ENCODE measurements at regions not wholly inside any gene's neighbourhood (a gene's known extent, or its start where the extent isn't known, plus 50 kb on each side); places are given as distances from the start of the nearest gene placed in this dataset.

DNA sequence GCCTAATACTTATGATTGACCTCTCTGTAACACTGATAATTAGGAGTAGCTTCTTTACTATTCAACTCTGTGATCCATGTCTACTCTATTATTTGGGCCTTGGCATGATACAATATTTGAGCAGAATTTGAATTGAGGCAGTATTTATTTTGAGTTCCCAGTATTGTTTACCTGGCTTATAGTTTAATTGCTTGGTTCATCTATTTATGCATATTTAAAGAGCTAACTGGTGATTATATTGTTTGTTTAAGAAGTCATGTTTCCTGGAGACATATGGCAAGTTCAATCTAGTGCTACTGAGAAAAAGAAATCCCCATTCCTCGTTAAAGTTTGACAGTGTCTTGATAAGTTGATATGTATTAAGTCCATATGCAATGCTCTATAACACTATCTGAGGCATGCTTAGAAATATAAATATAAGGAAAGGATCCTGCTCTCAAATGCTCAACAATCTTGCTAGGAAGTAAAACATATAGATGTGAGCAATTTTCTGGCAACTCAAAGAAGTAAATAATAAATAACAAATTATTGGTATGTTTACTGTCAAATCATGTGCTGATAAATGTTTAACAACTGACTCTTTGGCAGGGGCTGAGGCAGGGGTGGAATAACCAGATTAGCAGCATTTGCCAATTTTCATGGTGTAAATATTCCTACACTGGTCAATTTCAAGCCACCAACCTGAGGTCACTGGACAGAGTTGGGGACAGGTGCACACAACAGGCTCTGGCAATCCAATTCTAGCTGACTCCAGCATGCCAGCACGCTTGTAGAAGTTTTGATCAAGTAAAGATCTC lies 430.2 kb upstream of the PIK3C3 start:
- Histone ChIP-seq H3K27ac (ENCODE audit: low read depth, low read length, poor library complexity, severe bottlenecking) (no peak overlapping the region), H3K4me3 (ENCODE audit: low read depth, low read length, poor library complexity, severe bottlenecking) (no peak overlapping the region), H3K9me3 (ENCODE audit: low read length) (no peaks in the 10 kb centered on the region), H4K20me1 (ENCODE audit: insufficient read depth, low read length) (no peaks in the 10 kb centered on the region), H3K4me2 (ENCODE audit: low read length) (no peak overlapping the region), H2AFZ (ENCODE audit: low read length) (no peak overlapping the region), H3K4me1 (ENCODE audit: insufficient read depth, low read length, poor library complexity, severe bottlenecking) (no peaks in the 10 kb centered on the region), H3K9me2 (ENCODE audit: insufficient read depth, low read length) (no peaks in the 10 kb centered on the region), H3K79me2 (ENCODE audit: insufficient read depth, low read depth, low read length) (no peaks in the 10 kb centered on the region), H3K36me3 (ENCODE audit: insufficient read depth, low read length) (no peaks in the 10 kb centered on the region)
- intact Hi-C loops (cut with micrococcal nuclease; ENCODE audit: unreplicated experiment) = no loop called here
- POLR2A ChIA-PET = no interaction called here
- no peak for TF ChIP-seq EZH2phosphoT487 (IDR thresholded peaks at IDR 0.05; ENCODE audit: borderline replicate concordance, low read depth, low read length)
- TF ChIP-seq, protein P1, sequence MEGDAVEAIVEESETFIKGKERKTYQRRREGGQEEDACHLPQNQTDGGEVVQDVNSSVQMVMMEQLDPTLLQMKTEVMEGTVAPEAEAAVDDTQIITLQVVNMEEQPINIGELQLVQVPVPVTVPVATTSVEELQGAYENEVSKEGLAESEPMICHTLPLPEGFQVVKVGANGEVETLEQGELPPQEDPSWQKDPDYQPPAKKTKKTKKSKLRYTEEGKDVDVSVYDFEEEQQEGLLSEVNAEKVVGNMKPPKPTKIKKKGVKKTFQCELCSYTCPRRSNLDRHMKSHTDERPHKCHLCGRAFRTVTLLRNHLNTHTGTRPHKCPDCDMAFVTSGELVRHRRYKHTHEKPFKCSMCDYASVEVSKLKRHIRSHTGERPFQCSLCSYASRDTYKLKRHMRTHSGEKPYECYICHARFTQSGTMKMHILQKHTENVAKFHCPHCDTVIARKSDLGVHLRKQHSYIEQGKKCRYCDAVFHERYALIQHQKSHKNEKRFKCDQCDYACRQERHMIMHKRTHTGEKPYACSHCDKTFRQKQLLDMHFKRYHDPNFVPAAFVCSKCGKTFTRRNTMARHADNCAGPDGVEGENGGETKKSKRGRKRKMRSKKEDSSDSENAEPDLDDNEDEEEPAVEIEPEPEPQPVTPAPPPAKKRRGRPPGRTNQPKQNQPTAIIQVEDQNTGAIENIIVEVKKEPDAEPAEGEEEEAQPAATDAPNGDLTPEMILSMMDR (conservative IDR thresholded peaks at IDR 0.05; ENCODE audit: low read length) = no peak
- BruUV-seq (replicated peaks) = no TSS peak
- DNase-seq (ENCODE audit: low spot score) = no peak
- CTCF ChIA-PET (ENCODE audit: unreplicated experiment) = no interaction called here

DNA sequence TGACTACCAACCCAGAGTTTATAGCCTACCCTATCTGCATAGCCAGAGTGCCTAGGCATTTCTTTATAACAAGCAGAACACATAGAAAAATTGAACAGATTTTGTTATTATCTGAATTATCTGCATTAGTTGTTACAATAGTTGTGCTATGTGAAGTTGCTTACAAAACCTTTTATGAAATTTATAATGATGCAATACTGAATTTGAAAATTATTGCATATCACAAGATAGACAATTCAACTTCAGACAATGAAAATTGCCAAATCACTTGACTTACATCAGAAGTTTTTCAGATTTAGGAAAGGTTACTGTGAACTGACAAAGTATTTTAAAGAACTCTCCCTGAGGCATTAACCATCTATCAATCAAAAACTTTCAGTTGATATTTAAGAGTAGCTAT lies 437.9 kb upstream of the PIK3C3 start:
- H4K20me1 ChIP-seq (ENCODE audit: insufficient read depth, low read length) = no peaks in the 10 kb centered on the region
- no peak for TF ChIP-seq EZH2phosphoT487 (IDR thresholded peaks at IDR 0.05; ENCODE audit: borderline replicate concordance, low read depth, low read length)
- TF ChIP-seq, protein P1 (conservative IDR thresholded peaks at IDR 0.05; ENCODE audit: low read length) = no peak
- H3K4me3 ChIP-seq (ENCODE audit: low read depth, low read length, poor library complexity, severe bottlenecking) = no peak overlapping the region
- H3K36me3 ChIP-seq (ENCODE audit: insufficient read depth, low read length) = no peaks in the 10 kb centered on the region
- no peak overlapping the region for H3K4me2 ChIP-seq (ENCODE audit: low read length)
- H3K4me1 ChIP-seq (ENCODE audit: insufficient read depth, low read length, poor library complexity, severe bottlenecking) = no peaks in the 10 kb centered on the region
- POLR2A ChIA-PET = no interaction called here
- no peaks in the 10 kb centered on the region for H3K9me3 ChIP-seq (ENCODE audit: low read length)
- H2AFZ ChIP-seq (ENCODE audit: low read length) = no peak overlapping the region
- CTCF ChIA-PET (ENCODE audit: unreplicated experiment) = no interaction called here
- H3K9me2 ChIP-seq (ENCODE audit: insufficient read depth, low read length) = no peaks in the 10 kb centered on the region
- no peak overlapping the region for H3K27ac ChIP-seq (ENCODE audit: low read depth, low read length, poor library complexity, severe bottlenecking)
- H3K79me2 ChIP-seq (ENCODE audit: insufficient read depth, low read depth, low read length) = no peaks in the 10 kb centered on the region
- intact Hi-C loops (cut with micrococcal nuclease; ENCODE audit: unreplicated experiment) = no loop called here
- no TSS peak for BruUV-seq (replicated peaks)
- DNase-seq (ENCODE audit: low spot score) = no peak

DNA sequence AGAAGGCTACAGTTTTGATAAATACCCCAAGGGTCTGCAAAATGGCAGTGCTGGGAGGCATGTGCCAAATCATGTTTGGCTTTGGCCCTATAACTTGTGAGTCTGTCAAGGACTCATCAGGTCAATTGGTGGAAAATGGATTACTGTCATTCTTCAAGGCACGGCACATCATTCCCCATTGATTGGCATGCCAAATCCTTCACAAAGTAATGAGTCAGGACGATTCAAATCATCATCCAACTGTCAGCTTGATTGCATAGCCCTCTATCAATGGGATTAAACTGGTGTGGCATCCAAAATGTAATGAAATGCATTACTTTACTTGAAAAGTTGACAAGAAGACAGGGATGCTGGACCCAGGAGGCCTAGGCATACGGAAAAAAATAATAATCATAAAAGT lies 441.6 kb upstream of the PIK3C3 start:
- DNase-seq (ENCODE audit: low spot score) = no peak
- H3K4me1 ChIP-seq (ENCODE audit: insufficient read depth, low read length, poor library complexity, severe bottlenecking) = no peaks in the 10 kb centered on the region
- H3K4me2 ChIP-seq (ENCODE audit: low read length) = no peak overlapping the region
- H3K9me3 ChIP-seq (ENCODE audit: low read length) = no peaks in the 10 kb centered on the region
- H3K27ac ChIP-seq (ENCODE audit: low read depth, low read length, poor library complexity, severe bottlenecking) = no peak overlapping the region
- no peaks in the 10 kb centered on the region for H3K9me2 ChIP-seq (ENCODE audit: insufficient read depth, low read length)
- no peak overlapping the region for H2AFZ ChIP-seq (ENCODE audit: low read length)
- no peaks in the 10 kb centered on the region for H3K79me2 ChIP-seq (ENCODE audit: insufficient read depth, low read depth, low read length)
- no TSS peak for BruUV-seq (replicated peaks)
- ChIA-PET CTCF (ENCODE audit: unreplicated experiment) (no interaction called here), POLR2A (no interaction called here)
- H3K4me3 ChIP-seq (ENCODE audit: low read depth, low read length, poor library complexity, severe bottlenecking) = no peak overlapping the region
- H4K20me1 ChIP-seq (ENCODE audit: insufficient read depth, low read length) = no peaks in the 10 kb centered on the region
- H3K36me3 ChIP-seq (ENCODE audit: insufficient read depth, low read length) = no peaks in the 10 kb centered on the region
- TF ChIP-seq EZH2phosphoT487 (IDR thresholded peaks at IDR 0.05; ENCODE audit: borderline replicate concordance, low read depth, low read length) = no peak
- TF ChIP-seq, protein P1 (conservative IDR thresholded peaks at IDR 0.05; ENCODE audit: low read length) = no peak
- intact Hi-C loops (cut with micrococcal nuclease; ENCODE audit: unreplicated experiment) = no loop called here
